ENCODE measurements at regions not wholly inside any gene's neighbourhood (a gene's known extent, or its start where the extent isn't known, plus 50 kb on each side); places are given as distances from the start of the nearest gene placed in this dataset.

GRCh38 chr5:174191850-174192655 lies 146.5 kb downstream of the NSG2 start:
- DNase-seq = no peak

- DNase-seq = no peak
Observed at GRCh38 chr5:174192901-174193300, 147.4 kb downstream of the NSG2 start.

GRCh38 chr5:174195517-174195916 lies 150.0 kb downstream of the NSG2 start:
- DNase-seq = no peak

- DNase-seq = no peak
Observed at GRCh38 chr5:174197929-174198328, 152.4 kb downstream of the NSG2 start.

- no peak for DNase-seq
Observed at GRCh38 chr5:174198541-174198940, 153.0 kb downstream of the NSG2 start.

- no peak for DNase-seq
Observed at GRCh38 chr5:174202996-174203395, 157.5 kb downstream of the NSG2 start.

- DNase-seq = no peak
Observed at GRCh38 chr5:174204535-174205313, 159.2 kb downstream of the NSG2 start.

- no peak for DNase-seq
Observed at GRCh38 chr5:174205939-174206338, 160.4 kb downstream of the NSG2 start.

- no peak for DNase-seq
Observed at GRCh38 chr5:174210596-174211276, 165.2 kb downstream of the NSG2 start.

GRCh38 chr5:174211277-174211626 lies 165.7 kb downstream of the NSG2 start:
- DNase-seq = no peak

- no peak for DNase-seq
Observed at GRCh38 chr5:174217527-174217926, 172.0 kb downstream of the NSG2 start.

- DNase-seq = no peak
Observed at GRCh38 chr5:174218162-174218561, 172.7 kb downstream of the NSG2 start.

GRCh38 chr5:174220417-174220816 lies 174.9 kb downstream of the NSG2 start:
- DNase-seq = no peak

- no peak for DNase-seq
Observed at GRCh38 chr5:174221436-174221835, 175.9 kb downstream of the NSG2 start.

- DNase-seq = no peak
Observed at GRCh38 chr5:174221946-174222345, 176.4 kb downstream of the NSG2 start.

- no peak for DNase-seq
Observed at GRCh38 chr5:174222891-174223290, 177.4 kb downstream of the NSG2 start.

GRCh38 chr5:174223355-174223754 lies 177.8 kb downstream of the NSG2 start:
- no peak for DNase-seq

GRCh38 chr5:174229068-174229467 lies 183.6 kb downstream of the NSG2 start:
- no peak for DNase-seq

- no peak for DNase-seq
Observed at GRCh38 chr5:174229514-174230370, 184.2 kb downstream of the NSG2 start.

GRCh38 chr5:174231956-174232487 lies 186.5 kb downstream of the NSG2 start:
- no peak for DNase-seq

GRCh38 chr5:174234388-174234787 lies 188.9 kb downstream of the NSG2 start:
- no peak for DNase-seq

- DNase-seq = no peak
Observed at GRCh38 chr5:174235221-174236011, 189.9 kb downstream of the NSG2 start.
